IPS DF 6.9 (cell line): ENCODE measurements at regions not wholly inside any gene's neighbourhood (a gene's known extent, or its start where the extent isn't known, plus 50 kb on each side); places are given as distances from the start of the nearest gene placed in this dataset.
"Not testable (repeated sequence)": the region's sequence is repeated elsewhere in the genome, so short reads cannot be mapped to it uniquely, and the experiment has no call there.

Source experiments
- DNase-seq: peaks from one replicate; pipeline ENCODE4 v3.0.0-alpha.2; 2013; ENCODE audit warnings: low read depth, low spot score
- H3K27ac ChIP-seq: one replicate; pipeline ENCODE4 v1.5.1; 2013; ENCODE audit warnings: low read length, control low read depth
- H3K27me3 ChIP-seq: 2 replicates; pipeline ENCODE4 v1.6.1; 2013; ENCODE audit warnings: mild to moderate bottlenecking, low read length; ENCODE audit not compliant: control insufficient read depth, insufficient read depth
- H3K36me3 ChIP-seq: 2 replicates; pipeline ENCODE4 v1.6.1; 2013; ENCODE audit warnings: low read length; ENCODE audit not compliant: control insufficient read depth, insufficient read depth
- H3K4me1 ChIP-seq: 2 replicates; pipeline ENCODE4 v1.6.1; 2013; ENCODE audit warnings: low read length; ENCODE audit not compliant: control insufficient read depth, insufficient read depth
- H3K4me3 ChIP-seq: 2 replicates; pipeline ENCODE4 v1.5.1; 2013; ENCODE audit warnings: mild to moderate bottlenecking, low read length
- H3K9me3 ChIP-seq: 2 replicates; pipeline ENCODE4 v1.6.1; 2013; ENCODE audit warnings: low read length, inconsistent platforms; ENCODE audit not compliant: control insufficient read depth, insufficient read depth
- WGBS: extraction: QIAGEN DNeasy Blood & Tissue Kit; methylation state at CpG from one replicate; pipeline ENCODE4 v1.1.7; 2013; ENCODE audit warnings: mixed read lengths, missing lambda C conversion rate; ENCODE audit not compliant: insufficient read length, insufficient coverage; 5-methylcytosine and 5-hydroxymethylcytosine counted together

- not testable (repeated sequence) for H3K4me3 ChIP-seq, H3K36me3 ChIP-seq, H3K4me1 ChIP-seq, H3K27me3 ChIP-seq, DNase-seq, H3K27ac ChIP-seq, H3K9me3 ChIP-seq
These were observed 104.5 kb downstream of the ZNF33B start for GRCh38 chr10:42533866-42534265.

DNA sequence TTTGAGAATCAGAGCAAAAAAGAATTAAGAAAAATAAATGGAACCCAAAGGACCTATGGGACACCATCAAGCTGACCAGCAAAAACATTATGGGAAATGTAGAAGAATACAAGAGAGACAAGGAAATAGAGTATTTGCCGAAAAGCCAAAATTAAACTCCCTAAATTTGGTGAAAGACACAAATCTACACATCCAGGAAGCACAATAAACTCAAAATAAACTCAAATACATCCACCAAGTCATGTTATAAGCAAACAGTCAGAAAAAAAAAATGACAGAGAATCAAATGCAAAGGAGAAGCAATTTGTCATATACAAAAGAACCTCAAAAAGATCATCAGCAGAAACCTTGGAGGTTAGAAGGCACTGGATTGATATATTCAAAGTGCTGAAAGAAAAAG, 105.4 kb downstream of the ZNF33B start:
- DNase-seq: no peak
- no CpG with 5 or more reads among the region's 1 CpG for WGBS
- H3K36me3 ChIP-seq: no peaks in the 10 kb centered on the region
- H3K9me3 ChIP-seq: no peaks in the 10 kb centered on the region; the same call in 1 of the 2 replicates
- no peak overlapping the region for H3K4me3 ChIP-seq
- no peaks in the 10 kb centered on the region for H3K4me1 ChIP-seq
- H3K27ac ChIP-seq: no peak overlapping the region
- H3K27me3 ChIP-seq: no peaks in the 10 kb centered on the region

DNA sequence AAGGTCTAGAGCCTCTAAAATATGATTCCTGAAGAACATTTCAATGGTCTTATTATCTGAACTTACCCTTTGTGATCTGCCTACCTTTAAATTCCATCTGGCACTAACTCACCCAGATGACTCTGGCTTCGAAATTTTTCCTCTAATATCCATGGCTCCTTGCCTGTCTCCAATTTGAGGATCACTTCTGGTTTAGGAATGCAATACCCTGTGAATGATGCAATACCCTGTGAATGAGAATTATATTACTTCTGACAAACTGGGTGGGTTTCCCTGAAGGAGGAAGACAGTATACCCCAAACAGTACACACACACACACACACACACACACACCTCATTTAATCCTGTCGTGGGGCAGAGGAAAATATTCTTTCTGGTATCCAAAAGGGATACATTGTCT, 115.3 kb downstream of the ZNF33B start:
- Histone ChIP-seq H3K27me3 (no peaks in the 10 kb centered on the region), H3K4me3 (no peak overlapping the region), H3K36me3 (no peaks in the 10 kb centered on the region; the same call in 1 of the 2 replicates), H3K27ac (no peak overlapping the region), H3K4me1 (no peaks in the 10 kb centered on the region), H3K9me3 (peaks cover 6% of the 10 kb centered on the region)
- WGBS: no CpG with 5 or more reads among the region's 2 CpGs
- DNase-seq: no peak

- H3K27ac ChIP-seq: no peak overlapping the region
- no peaks in the 10 kb centered on the region; the same call in 1 of the 2 replicates for H3K36me3 ChIP-seq
- H3K9me3 ChIP-seq: peaks cover 6% of the 10 kb centered on the region
- DNase-seq: no peak
- H3K27me3 ChIP-seq: no peaks in the 10 kb centered on the region
- no peak overlapping the region for H3K4me3 ChIP-seq
- H3K4me1 ChIP-seq: no peaks in the 10 kb centered on the region
- WGBS: no CpG with 5 or more reads among the region's 5 CpGs
These were observed 118.5 kb downstream of the ZNF33B start for GRCh38 chr10:42519761-42520460.

- Histone ChIP-seq H3K27me3 (no peaks in the 10 kb centered on the region), H3K9me3 (peaks cover 6% of the 10 kb centered on the region), H3K4me1 (no peaks in the 10 kb centered on the region), H3K4me3 (no peak overlapping the region), H3K27ac (no peak overlapping the region), H3K36me3 (no peaks in the 10 kb centered on the region; the same call in 1 of the 2 replicates)
- no peak for DNase-seq
- WGBS: no CpG with 5 or more reads among the region's 2 CpGs
These were observed 119.3 kb downstream of the ZNF33B start for GRCh38 chr10:42519079-42519478.

GRCh38 chr10:42513921-42514320, 124.4 kb downstream of the ZNF33B start:
- H3K9me3 ChIP-seq: peaks cover 6% of the 10 kb centered on the region
- no peaks in the 10 kb centered on the region for H3K36me3 ChIP-seq
- whole genome bisulfite sequencing: no CpG with 5 or more reads among the region's 3 CpGs
- H3K4me1 ChIP-seq: no peaks in the 10 kb centered on the region
- no peak overlapping the region for H3K4me3 ChIP-seq
- H3K27ac ChIP-seq: no peak overlapping the region
- no peak for DNase-seq
- no peaks in the 10 kb centered on the region for H3K27me3 ChIP-seq

DNA sequence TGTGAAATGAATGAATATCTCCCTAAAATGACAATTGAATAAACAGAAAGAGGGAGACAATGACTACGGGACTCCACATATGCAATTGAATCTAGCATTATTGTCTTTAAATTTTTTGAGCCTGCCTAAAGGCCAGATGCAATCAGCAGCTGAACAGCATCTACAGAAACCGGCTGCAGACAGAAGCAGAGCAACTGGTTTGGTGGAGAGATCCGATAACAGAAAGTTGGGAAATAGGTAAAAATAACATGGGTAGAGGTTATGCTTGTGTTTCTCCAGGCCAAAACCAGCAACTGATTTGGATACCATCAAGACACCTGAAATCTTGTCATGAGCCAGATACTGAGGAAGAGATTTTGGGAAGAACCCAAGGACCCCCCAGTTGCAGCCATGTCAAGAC, 146.6 kb downstream of the ZNF33B start:
- no CpG with 5 or more reads among the region's 3 CpGs for WGBS
- peaks cover 3% of the 10 kb centered on the region; the same call in 1 of the 2 replicates for H3K9me3 ChIP-seq
- H3K36me3 ChIP-seq: no peaks in the 10 kb centered on the region
- H3K4me1 ChIP-seq: no peaks in the 10 kb centered on the region
- no peak for DNase-seq
- no peaks in the 10 kb centered on the region for H3K27me3 ChIP-seq
- H3K4me3 ChIP-seq: no peak overlapping the region
- H3K27ac ChIP-seq: no peak overlapping the region

GRCh38 chr10:42491001-42491592, 147.3 kb downstream of the ZNF33B start:
- H3K9me3 ChIP-seq: peaks cover 5% of the 10 kb centered on the region

GRCh38 chr10:42490368-42490767, 148.0 kb downstream of the ZNF33B start:
- H3K27me3 ChIP-seq: no peaks in the 10 kb centered on the region
- WGBS: no CpG with 5 or more reads among the region's 1 CpG
- peaks cover 3% of the 10 kb centered on the region for H3K9me3 ChIP-seq

More at GRCh38 chr10:42491001-42491592, 147.3 kb downstream of the ZNF33B start:
- H3K4me1 ChIP-seq: no peaks in the 10 kb centered on the region
- H3K27me3 ChIP-seq: no peaks in the 10 kb centered on the region
- no peak overlapping the region for H3K27ac ChIP-seq
- H3K4me3 ChIP-seq: no peak overlapping the region
- H3K36me3 ChIP-seq: no peaks in the 10 kb centered on the region
- no peak for DNase-seq
- no CpG with 5 or more reads among the region's 2 CpGs for WGBS

GRCh38 chr10:42488416-42488815, 150.0 kb downstream of the ZNF33B start:
- no peaks in the 10 kb centered on the region for H3K36me3 ChIP-seq
- no peak overlapping the region for H3K27ac ChIP-seq
- peaks cover 2% of the 10 kb centered on the region for H3K9me3 ChIP-seq
- H3K4me1 ChIP-seq: no peaks in the 10 kb centered on the region
- H3K27me3 ChIP-seq: no peaks in the 10 kb centered on the region
- no peak for DNase-seq
- WGBS: no CpG with 5 or more reads among the region's 5 CpGs
- no peak overlapping the region for H3K4me3 ChIP-seq

More at GRCh38 chr10:42490368-42490767, 148.0 kb downstream of the ZNF33B start:
- H3K36me3 ChIP-seq: no peaks in the 10 kb centered on the region
- H3K4me3 ChIP-seq: no peak overlapping the region
- no peak for DNase-seq
- no peak overlapping the region for H3K27ac ChIP-seq
- H3K4me1 ChIP-seq: no peaks in the 10 kb centered on the region

- no peak for DNase-seq
- no peaks in the 10 kb centered on the region for H3K4me1 ChIP-seq
- no CpG with 5 or more reads among the region's 1 CpG for WGBS
- peaks cover 7% of the 10 kb centered on the region for H3K9me3 ChIP-seq
- no peak overlapping the region for H3K27ac ChIP-seq
- H3K36me3 ChIP-seq: no peaks in the 10 kb centered on the region
- no peaks in the 10 kb centered on the region for H3K27me3 ChIP-seq
- no peak overlapping the region for H3K4me3 ChIP-seq
These were observed 156.0 kb downstream of the ZNF33B start for GRCh38 chr10:42482411-42482810.
